Choroid plexus epithelial cell (primary cell): ENCODE measurements at regions not wholly inside any gene's neighbourhood (a gene's known extent, or its start where the extent isn't known, plus 50 kb on each side); places are given as distances from the start of the nearest gene placed in this dataset.

ENCODE experiments used
- DNase-seq: peaks from one replicate; pipeline ENCODE4 v3.0.0-alpha.2; 2010; ENCODE audit warnings: low read depth
- H3K4me3 ChIP-seq: 2 replicates; pipeline ENCODE4 v1.5.1; 2011; ENCODE audit warnings: low read depth, mild to moderate bottlenecking, control low read depth, low read length, moderate library complexity
- TF ChIP-seq, protein P1 (sequence below): conservative IDR thresholded peaks from 2 replicates; pipeline ENCODE4 v1.5.1; 2011; ENCODE audit warnings: low read depth, mild to moderate bottlenecking, control low read depth, inconsistent platforms, low read length, moderate library complexity

DNA sequence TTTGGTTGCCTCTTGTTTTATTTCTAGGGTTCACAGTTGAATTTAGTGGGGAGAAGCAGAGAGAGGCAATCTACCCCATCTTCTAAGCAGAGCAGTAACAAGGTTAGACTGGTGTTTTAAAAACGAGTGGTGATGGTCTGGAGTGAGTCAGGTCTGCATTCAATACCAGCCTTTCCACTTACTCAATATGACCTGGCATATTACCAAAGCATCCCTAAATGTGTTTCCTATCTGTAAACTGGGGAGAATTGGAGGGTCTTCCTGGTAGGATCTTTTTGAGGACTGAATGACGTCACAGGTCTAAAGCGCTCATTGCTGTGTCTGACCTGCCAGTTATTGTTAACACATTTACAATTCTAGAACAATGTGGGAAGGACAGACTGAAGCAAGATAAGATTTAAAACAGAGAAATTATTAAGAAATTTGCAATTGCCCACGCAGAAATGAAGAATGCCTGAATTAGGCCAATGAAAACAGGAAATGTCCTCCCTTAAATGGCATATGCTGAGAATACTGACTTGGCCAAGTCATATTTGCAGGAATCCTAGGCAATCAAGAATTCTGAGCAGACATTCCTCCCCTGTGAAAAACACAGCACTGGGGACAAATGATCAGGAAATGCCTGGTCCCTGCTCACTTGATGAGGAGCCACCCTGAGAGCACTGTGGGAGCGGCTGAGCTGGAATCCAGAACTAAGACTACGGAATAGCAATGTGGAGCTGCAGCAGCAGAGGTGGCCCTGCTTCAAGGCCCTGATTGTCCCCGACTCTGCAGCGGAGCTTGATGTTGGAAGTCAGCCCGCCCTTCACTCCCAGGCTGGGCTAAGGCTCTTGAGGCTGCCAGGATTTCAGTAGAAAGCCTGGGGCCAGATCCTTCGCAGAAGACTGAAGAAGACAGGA is 184.5 kb upstream of the CXCL12 start:
- TF ChIP-seq, protein P1, sequence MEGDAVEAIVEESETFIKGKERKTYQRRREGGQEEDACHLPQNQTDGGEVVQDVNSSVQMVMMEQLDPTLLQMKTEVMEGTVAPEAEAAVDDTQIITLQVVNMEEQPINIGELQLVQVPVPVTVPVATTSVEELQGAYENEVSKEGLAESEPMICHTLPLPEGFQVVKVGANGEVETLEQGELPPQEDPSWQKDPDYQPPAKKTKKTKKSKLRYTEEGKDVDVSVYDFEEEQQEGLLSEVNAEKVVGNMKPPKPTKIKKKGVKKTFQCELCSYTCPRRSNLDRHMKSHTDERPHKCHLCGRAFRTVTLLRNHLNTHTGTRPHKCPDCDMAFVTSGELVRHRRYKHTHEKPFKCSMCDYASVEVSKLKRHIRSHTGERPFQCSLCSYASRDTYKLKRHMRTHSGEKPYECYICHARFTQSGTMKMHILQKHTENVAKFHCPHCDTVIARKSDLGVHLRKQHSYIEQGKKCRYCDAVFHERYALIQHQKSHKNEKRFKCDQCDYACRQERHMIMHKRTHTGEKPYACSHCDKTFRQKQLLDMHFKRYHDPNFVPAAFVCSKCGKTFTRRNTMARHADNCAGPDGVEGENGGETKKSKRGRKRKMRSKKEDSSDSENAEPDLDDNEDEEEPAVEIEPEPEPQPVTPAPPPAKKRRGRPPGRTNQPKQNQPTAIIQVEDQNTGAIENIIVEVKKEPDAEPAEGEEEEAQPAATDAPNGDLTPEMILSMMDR, result no peak
- DNase-seq, result peak; percentile 88
- no peak overlapping the region for H3K4me3 ChIP-seq

DNA sequence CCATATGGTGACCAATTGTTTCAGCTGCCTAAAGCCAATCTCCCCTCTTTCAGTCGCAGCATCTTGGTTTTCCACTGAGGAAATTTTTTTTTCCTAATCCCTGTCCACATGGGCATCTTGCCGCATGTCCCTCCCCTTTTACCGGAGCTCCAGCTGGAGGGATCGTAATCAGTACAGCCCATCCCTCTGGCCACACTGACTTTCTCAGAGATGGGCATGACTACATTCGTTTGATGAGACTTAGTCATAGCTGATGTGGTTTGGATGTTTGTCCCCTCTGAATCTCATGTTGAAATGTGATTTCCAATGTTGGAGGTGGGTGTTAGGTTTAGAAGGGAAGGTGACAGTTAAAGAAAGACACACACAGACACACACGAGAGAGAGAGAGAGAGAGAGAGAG is 186.8 kb upstream of the CXCL12 start:
- no peak for DNase-seq
- H3K4me3 ChIP-seq, result no peak overlapping the region
- TF ChIP-seq, protein P1, result no peak

DNA sequence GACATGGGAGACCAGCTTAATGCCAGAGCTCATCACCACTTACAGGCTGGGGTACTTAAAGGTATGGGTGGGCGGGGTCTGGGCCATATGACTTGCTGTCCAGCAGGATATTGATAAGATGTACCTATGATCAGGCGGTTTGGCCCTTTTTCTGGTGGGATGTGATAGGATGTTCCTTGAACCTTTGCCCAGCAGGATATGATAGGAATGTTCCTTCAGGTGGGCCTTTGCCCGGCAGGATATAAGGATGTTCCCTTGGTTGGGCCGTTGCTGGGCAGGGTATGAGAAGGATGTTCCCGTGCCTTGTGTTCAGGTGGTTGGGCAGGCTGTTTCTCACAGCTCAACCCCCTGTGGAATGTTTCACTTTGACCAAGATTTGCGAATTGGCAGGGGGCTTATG is 187.2 kb upstream of the CXCL12 start:
- TF ChIP-seq, protein P1, result no peak
- DNase-seq, result no peak
- no peak overlapping the region for H3K4me3 ChIP-seq

DNA sequence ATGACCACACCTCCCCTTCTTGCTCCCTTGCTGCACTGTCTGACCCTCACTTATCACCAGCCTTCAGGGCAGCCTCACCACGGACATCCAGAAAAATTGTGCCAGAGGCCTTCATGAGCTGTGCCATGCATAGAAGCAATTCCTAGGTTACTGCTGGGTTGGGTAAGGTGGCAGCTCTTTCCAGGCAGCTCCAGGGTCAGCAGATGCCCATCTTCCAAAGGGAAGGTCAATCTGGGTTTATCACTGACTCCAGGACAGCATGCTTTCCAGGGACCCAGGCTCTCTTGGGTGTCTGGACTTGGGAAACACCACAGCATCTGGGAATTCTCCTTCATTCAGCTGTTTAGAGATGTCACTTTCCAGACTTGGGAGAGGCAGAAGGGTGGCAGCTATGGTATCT is 188.9 kb upstream of the CXCL12 start:
- H3K4me3 ChIP-seq, result no peak overlapping the region
- DNase-seq, result no peak
- TF ChIP-seq, protein P1, result no peak

DNA sequence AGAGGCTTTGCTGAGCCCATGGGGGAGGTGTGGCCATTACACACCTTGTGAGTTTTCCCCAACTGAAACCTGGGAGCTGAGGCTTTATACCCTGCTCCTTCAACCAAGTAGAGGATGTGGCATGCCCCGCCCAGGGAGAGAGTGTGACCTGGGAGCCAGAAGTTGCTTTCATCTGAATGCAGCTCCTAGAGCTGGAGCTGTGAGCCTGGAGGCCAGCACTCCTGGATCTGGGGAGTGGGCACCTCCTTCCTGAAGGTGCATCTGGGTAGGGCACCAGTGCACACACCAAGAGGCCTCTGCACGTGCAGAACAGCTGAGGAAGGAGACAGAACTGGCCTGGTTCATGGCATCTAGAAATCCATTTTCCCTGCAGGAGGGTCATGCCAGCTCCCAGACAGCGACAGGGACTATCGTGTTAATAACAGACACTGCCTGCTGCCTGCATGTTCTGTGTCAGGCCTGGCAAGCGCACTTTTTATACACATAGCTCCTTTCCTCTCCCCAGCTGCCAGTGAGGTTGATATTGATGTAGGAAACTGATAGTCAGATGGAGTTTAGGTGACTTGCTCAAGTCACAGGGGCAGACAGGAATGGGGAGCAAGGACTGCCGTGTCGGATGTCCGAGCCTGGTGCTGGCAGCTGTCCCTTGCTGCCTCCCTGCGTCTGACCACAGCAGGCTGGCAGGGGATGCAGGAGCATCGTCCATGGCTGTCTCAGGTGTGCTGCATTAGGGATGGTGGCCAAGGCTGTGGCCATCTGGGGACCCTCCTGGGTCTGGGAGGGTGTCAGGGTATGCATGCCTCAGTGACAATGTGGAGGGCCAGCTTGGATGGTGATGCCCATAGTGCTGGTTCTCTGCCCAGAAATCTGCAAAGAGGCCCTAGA is 189.9 kb upstream of the CXCL12 start:
- no peak overlapping the region for H3K4me3 ChIP-seq
- TF ChIP-seq, protein P1, result no peak
- no peak for DNase-seq

DNA sequence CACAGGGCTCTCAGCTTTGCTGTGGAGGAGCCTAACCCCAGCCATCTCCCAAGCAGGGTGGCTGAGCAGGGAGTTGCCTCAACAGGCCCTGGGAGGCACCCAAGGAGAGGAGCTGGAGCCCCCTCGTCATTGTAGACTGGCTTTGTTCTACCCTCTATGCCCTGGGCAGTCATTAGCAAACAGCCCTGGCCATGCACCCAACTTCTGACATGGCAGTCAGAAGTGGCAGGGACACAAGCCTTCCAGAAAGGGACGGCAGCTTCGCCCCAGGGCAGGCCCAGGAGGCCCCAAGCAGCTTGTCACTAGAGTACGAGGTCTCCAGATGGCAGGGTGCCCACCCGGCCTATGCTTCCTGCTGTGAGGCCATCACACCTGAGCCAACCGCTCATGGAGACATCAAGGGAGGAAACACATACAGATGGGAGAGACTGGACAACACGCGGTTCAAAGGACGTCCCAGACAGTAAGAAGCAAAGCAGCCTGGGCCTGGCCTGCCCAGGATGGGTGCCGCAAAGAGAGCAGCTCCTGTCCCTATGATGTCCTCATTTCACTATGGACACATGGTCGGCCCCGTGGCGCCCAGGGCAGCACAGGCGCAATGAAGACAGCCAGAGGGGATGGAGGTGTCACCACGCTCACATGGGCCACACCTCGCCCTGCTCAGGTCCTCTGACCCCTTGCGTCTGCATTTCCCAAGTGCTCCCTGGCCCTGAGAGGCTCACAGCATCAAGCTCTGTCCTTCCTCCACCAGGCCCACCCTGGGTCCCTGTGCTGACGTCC is 190.9 kb upstream of the CXCL12 start:
- TF ChIP-seq, protein P1, result no peak
- no peak for DNase-seq
- no peak overlapping the region for H3K4me3 ChIP-seq
